CD4-positive, alpha-beta T cell treated with Interleukin-15 for 1 hour (primary cell): ENCODE measurements at regions not wholly inside any gene's neighbourhood (a gene's known extent, or its start where the extent isn't known, plus 50 kb on each side); places are given as distances from the start of the nearest gene placed in this dataset.
"Not testable (repeated sequence)": the region's sequence is repeated elsewhere in the genome, so short reads cannot be mapped to it uniquely, and the experiment has no call there.

Source experiments
- DNase-seq: peaks from one replicate; pipeline ENCODE4 v3.0.0-alpha.2; 2020

DNA sequence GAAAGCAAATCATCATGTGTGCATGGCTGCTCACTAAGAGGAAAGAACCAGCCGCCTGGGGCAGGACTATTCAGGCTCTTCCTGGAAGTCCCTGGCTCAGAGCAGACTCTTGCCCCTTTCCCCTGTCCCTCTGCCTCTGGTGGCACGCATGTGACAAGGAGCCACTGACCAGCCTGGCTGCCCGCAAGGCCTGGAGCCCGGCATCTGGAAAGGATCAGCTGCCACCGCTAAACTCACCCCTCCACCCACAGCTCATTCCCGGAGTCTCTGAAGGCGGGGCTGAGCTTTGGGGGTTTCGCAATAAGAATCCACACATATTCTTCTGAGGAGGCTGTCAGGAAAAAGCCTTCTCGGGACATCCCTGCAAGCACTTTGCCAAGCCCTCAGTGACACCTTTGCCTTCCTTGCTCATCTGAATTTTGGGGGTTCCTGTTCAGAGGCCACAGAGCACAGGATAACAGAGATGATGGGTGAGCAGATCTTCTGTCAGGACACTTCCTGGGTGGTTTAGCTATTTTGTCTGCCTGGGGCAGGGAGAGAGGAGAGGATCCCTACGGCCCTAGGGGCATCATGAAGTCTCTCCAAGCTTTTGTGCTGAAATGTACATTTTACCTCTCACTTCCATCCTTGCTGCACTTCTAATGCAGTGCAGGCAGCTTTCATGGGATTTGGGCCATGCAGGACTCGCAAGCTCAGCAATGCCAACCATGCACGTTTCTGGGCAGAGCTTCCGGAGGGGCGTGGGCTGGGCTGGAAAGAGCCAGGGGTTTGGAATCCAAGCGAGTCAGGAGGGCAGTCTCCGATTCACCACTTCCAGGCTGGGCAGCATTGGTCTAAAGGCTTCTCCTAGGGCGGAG, 124.8 kb upstream of the MAP1LC3B2 start:
- DNase-seq = no peak

DNA sequence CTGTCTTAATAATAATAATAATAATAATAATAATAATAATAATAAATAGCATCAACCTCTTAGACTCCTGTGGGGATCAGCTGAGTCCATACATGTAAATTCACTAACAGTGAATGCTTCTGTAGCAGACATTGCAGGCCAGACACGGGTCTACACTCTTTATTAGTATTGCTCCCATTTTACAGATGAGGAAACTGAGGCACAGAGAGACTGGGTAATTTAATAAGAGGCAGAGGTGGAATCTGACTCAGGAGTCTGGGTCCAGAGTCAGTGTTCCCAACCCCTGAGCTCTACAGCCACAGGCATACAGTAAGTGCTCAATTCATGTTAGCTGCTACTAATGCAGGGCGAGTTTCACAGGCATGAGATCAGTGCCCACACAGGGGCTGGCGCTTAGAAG, 123.2 kb upstream of the MAP1LC3B2 start:
- no peak for DNase-seq

DNA sequence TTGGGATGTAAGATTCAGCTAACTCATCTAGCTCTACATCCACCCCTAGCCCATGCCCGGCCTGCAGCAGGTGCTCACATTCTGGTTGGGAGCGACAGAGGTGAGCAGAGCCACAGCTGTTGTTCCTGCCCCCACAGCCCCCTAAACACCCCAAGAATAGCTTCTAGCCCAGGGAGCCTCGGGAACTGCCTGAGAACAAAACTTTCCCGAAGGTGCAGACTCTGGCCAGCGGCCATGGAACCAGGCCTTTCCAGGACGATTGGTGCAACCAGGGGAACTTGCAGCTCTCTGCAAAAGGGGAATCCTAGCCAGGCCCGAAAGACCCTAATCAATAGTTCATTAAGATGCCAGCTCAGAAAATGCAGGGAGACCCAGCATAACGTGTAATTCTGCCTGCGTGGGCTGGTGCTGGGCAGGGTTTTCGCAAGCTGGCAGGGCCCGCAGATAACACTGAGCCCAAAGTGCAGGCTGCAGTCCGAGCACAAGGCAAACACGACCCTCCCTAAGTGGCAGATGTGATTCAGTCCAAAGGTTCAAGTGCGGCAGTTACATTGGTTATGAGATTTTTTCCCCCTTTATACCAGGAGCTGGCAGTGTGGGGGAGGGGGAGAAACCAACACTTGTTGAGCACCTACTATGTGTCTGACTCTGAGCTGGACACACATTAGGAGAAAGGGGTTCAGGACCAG, 122.5 kb upstream of the MAP1LC3B2 start:
- no peak for DNase-seq

DNA sequence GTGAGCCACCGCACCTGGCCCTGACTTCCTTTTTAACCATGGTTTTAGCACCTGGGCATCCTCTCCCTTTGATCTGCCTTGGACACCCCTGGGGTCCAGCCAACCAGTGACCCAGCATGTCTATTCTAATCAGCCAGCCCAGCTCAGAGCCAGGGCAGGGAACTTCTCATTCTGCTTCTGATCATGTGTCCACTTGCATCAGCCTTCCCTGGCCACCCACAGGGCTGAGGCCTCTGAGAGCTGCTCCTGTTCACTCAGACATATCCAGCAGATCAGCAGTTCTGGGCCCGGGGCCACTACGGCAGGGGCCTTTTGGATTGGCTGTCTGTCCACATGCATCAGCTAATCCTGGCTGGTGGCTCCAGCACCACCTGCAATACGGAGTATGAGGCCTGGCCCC, 117.9 kb upstream of the MAP1LC3B2 start:
- peak; percentile 19 for DNase-seq

- DNase-seq = no peak
Observed at GRCh38 chr12:116442304-116442703, 116.9 kb upstream of the MAP1LC3B2 start.

DNA sequence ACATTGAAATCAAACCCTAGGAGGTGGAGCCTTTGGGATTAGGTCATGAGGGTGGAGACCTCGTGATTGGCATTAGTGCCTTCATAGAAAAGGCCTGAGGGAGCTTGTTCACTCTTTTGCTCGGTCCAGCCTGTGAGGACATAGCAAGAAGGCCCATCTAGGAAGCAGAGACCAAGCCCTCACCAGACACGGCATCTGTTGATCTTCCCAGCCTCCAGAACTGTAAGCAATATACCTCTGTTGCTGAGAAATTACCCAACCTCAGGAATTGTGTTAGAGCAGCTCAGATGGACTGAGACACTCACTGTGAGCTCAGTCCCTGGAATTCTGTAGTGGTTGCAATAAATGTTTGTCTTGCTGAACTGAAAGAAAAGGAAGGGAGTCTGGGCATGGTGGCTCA, 116.2 kb upstream of the MAP1LC3B2 start:
- no peak for DNase-seq

GRCh38 chr12:116443821-116444589, 115.2 kb upstream of the MAP1LC3B2 start:
- peak; percentile 22 for DNase-seq

DNA sequence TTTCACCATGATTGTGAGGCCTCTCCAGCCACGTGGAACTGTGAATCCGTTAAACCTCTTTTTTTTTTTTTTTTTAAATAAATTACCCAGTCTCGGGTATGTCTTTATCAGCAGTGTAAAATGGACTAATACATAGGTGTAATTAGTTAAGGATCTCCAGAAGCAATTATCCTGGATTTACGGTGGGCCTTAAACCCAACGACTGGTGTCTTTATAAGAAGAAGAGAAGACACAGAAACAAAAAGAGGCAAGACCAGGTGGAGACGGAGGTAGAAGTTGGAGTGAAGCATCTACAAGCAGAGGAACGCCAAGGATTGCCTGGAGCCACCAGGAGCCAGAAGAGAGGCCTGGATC, 114.6 kb upstream of the MAP1LC3B2 start:
- no peak for DNase-seq

- DNase-seq = no peak
Observed at GRCh38 chr12:116448165-116448739, 110.9 kb upstream of the MAP1LC3B2 start.

DNA sequence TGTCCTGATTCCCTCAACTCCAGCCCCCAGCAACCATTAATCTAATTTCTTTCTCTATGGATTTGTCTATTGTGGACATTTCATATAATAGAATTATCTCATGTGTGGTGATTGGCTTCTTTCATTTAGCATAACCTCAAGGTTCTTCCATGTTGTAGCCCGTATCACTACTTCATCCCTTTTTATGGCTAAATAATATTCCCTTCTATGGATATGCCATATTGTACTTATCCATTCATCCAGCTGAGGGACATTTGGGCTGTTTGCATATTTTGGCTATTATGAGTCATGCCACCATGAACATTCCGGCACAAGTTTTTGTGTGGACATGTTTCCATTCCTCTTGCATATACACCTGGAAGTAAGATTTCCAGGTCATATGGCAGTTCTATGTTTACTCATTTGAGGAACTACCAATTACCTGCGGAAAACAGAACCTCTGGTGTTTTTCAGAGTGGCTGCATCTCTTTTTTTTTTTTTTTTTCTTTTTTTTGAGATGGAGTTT, 108.7 kb upstream of the MAP1LC3B2 start:
- no peak for DNase-seq

DNA sequence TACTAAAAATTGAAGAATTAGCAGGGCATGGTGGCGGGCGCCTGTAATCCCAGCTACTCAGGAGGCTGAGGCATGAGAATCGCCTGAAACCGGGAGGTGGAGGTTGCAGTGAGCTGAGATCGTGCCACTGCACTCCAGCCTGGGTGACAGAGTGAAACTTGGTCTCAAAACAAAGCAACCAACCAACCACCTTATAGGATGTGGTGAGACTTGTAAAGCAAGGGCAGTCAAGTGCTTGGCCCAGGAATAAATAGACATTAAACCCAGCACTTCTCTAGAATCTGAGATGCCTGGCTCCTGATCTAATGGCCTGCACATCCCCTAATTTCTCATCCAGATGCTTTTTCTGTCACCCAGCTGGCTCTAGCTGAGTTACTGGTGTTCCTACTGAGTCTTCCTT, 106.2 kb upstream of the MAP1LC3B2 start:
- DNase-seq = not testable (repeated sequence)

- DNase-seq = no peak
Observed at GRCh38 chr12:116453631-116454030, 105.5 kb upstream of the MAP1LC3B2 start.

DNA sequence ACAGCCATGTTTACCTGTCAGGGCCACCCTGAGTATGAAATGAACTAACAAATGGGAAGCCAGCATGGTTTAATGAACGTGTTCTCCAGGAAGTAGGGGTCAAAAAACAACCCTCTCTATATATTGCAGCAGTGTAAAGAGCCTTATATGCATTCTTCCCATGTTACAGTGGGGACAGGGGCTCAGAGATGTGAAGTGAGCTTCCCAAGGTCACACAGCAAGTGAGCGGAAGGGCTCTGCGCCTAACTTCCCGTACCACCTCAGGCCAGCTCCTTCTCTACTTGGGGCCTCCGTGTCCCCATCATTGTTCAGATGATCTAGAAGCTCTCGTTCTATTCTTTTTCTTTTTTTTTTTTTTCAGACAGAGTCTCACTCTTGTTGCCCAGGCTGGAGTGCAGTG, 105.1 kb upstream of the MAP1LC3B2 start:
- DNase-seq = no peak

DNA sequence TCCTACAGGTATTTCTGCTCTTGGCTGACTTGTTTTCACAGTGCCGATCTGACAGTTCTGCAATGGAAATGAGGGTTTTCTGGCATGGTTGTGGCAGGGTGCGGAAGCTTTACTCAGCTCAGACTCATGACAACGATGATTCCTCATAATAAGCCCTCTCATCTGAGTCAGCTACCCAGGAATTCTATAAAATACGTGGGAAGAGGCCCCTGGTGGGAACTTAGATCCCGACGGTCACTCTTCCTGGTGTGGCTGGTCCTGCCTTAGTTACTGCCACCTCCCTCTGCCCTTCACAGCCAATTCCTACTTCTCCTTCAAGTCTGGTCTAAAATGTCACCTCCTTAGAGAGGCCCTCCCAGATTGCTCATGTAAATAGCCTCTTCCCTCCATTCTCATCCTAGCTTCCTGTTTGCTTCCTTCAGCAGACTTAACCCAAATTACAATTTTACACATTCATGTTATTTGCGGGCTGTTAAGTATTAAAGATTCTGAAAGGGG, 104.2 kb upstream of the MAP1LC3B2 start:
- DNase-seq = no peak

- DNase-seq = peak; percentile 53
Observed at GRCh38 chr12:116455540-116456329, 103.4 kb upstream of the MAP1LC3B2 start.

DNA sequence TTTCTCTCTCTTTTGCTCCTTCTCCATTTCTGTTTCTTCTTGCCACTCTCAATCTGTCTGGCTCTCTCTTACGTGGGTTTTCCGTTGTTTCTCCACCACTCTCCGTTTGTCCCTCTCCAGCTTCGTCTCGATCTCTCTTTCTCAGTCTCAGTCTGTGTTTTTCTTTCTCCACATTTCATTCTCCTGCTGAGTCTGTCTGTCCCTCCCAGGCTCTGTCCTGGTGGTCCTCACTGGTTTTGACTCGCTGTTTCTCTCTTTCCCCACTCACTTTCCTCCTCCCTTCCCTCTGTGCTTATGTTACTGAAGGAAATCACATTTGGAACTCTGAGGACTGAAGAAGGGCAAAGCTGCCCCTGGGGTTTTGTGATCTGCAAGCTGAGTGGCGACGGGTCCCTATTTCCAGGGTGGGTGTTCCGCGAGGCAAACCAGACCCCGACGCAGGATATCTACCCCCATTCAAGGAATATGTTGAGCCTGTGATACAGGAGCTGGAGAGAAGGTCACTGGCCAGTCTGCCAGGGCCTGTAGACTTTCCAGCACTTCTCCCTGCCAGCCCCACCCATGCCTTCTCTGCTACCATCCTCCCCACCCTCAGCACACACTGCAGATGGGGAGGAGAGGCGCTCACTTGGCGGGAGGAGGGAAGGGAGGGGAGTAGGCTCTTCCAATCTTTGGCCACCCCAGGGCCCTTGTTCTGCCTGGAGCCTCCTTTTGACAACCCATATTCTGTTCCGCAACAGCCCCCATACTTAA, 102.7 kb upstream of the MAP1LC3B2 start:
- DNase-seq = no peak

- no peak for DNase-seq
Observed at GRCh38 chr12:116458492-116458891, 100.7 kb upstream of the MAP1LC3B2 start.

DNA sequence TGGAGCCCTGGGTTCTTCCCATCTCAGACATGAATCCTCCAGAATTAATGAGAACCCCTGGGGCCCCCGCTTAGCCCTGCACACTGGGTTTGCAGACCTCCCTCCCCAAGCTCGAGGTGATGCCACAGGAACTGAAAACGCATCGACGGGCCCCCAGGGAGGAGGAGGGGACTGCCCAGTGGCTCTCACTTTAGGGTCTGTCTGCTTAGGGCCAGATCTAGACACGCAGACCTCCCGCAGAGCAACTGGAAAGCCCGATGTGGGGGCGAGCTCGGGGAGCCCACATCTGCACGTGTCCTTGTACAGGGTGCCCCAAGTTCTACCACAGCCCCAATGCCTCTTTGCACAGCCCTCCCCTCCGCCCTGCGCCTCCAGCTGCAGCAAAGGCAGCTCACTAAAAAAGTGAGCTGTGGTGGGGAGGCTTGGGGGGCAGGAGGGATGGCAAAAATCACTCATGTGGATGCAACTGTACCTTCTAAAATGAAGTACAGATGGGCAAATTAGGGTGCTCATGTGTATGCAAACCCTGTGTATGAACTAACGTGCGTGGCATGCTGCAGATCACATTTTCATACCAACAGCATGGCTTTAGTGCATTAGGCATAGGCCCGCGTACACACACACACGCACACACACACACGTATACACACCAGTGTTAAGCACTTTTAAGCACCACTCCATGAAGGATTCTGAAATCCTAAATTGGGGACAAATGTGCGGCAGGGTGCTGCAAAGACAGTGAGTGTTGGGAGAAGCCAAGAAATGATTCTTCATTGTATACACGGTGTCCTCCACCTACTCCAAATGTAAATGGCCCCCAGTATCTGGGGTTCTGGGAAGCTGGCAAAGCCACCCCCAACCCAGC, 99.9 kb upstream of the MAP1LC3B2 start:
- DNase-seq = no peak

DNA sequence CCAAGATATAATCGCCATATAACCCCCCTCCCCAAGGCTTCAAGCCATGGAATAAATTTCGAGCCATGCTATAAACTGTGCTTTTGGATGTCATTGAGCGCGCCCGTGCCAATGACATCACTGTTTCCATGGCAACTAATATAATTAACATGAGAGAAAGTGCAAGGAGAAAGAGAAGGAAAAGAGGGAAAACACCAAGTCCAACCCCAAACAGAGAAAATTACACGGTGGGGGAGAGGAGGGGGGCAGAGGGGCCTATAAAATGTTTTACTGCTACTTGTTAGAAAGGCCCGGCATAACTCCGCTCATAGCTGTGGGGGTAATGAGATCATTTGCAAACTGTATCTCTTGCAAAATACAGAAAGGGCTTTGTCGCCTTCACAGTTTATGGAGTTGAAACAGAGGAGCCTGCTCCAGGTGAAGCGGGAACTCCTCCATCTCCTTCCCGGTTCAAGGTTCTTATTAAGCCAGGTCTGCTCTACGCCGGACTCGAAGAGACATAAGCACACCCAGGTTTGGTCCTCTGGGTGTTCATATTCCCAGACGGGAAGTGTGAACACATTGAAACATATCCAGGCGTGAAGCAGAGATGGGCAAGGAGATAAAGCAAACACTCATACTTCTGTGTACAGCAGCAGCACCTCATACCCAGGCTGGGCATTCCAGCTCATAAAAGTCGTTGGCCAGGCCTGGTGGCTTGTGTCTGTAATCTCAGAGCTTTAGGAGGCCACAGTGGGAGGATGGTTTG, 99.1 kb upstream of the MAP1LC3B2 start:
- no peak for DNase-seq

DNA sequence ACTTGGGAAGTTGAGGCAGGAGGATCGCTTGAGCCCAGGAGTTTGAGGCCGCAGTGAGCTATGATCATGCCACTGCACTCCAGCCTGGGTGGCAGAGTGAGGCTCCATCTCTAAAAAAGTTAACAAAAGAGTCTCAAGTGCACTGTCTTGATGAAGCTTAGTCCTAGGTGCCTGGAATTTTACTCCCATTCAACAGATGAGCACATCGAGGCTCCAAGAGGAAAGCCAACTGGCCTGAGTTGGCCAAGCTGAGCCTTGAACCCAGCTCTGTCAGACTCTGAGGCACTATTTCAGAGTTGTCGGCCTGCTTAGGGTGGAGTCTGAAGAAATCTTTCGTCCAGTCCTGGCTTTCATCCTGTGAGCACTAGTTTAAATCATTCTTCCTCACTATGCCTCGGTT, 98.1 kb upstream of the MAP1LC3B2 start:
- no peak for DNase-seq
